ENCODE measurements at regions not wholly inside any gene's neighbourhood (a gene's known extent, or its start where the extent isn't known, plus 50 kb on each side); places are given as distances from the start of the nearest gene placed in this dataset.
"Not testable (repeated sequence)": the region's sequence is repeated elsewhere in the genome, so short reads cannot be mapped to it uniquely, and the experiment has no call there.

GRCh38 chrX:73961867-73962266, 109.4 kb upstream of the XIST start:
- not testable (repeated sequence) for BruUV-seq (replicated peaks); H3K4ac ChIP-seq (ENCODE audit: low read depth, low read length)

More at GRCh38 chrX:73961867-73962266, 109.4 kb upstream of the XIST start:
- in situ Hi-C loops (cut with MboI; ENCODE audit: low sequenced_read_pairs); H3K23ac ChIP-seq (ENCODE audit: low read depth, low read length); H3K4me3 ChIP-seq (ENCODE audit: insufficient read depth, low read depth, low read length); H2AK5ac ChIP-seq (ENCODE audit: low read depth, low read length); H3K36me3 ChIP-seq (ENCODE audit: control insufficient read depth, insufficient read depth, low read length); H2BK5ac ChIP-seq (ENCODE audit: low read depth, low read length, poor library complexity, severe bottlenecking); H3K14ac ChIP-seq (replicated peaks; ENCODE audit: low read depth, low read length); H3K9me3 ChIP-seq (ENCODE audit: control insufficient read depth, insufficient read depth, low read length); intact Hi-C loops (cut with micrococcal nuclease); H3K9me1 ChIP-seq (ENCODE audit: insufficient read depth, low read length); H3K4me1 ChIP-seq (ENCODE audit: control insufficient read depth, insufficient read depth, low read length); H2AK9ac ChIP-seq (replicated peaks; ENCODE audit: low read depth, low read length, poor library complexity); H3K18ac ChIP-seq (ENCODE audit: low read depth, low read length); H4K91ac ChIP-seq (ENCODE audit: insufficient read depth, low read depth, low read length); H4K5ac ChIP-seq (ENCODE audit: low read depth, low read length); H3K9ac ChIP-seq (ENCODE audit: low read depth, low read length); H3K56ac ChIP-seq (ENCODE audit: extremely low read depth, insufficient read depth, low read length); POLR2A ChIA-PET (ENCODE audit: unreplicated experiment); H3K4me2 ChIP-seq (ENCODE audit: low read depth, low read length); H2BK15ac ChIP-seq (ENCODE audit: low read depth, low read length); H3K27me3 ChIP-seq (ENCODE audit: control insufficient read depth, insufficient read depth, low read length); H3K27ac ChIP-seq (ENCODE audit: insufficient read depth, low read length); H2BK20ac ChIP-seq (ENCODE audit: low read depth, low read length); dilution Hi-C loops (cut with HindIII; ENCODE audit: low sequenced_read_pairs, unreplicated experiment); H2BK120ac ChIP-seq (ENCODE audit: low read depth, low read length); H2AFZ ChIP-seq (replicated peaks; ENCODE audit: low read length, poor library complexity); ATAC-seq (ENCODE audit: low read depth); H4K8ac ChIP-seq (ENCODE audit: low read depth in 2 of 2, low read length in 2 of 2); DNase-seq: not testable (repeated sequence)
- no CpG with 5 or more reads among the region's 6 CpGs for WGBS, 2 experiments (ENCODE audit: extremely low coverage in 2 of 2, insufficient read length in 1 of 2)
- Histone ChIP-seq H3K79me1 (ENCODE audit: low read depth in 1 of 2, low read length in 2 of 2) (peaks cover 4 to 35% of the 10 kb centered on the region in 2 experiments; a peak in 3 of 4 replicates), H4K20me1 (ENCODE audit: insufficient read depth, low read length) (peaks cover 48% of the 10 kb centered on the region)
- CTCF ChIA-PET = interaction anchor here (1.2 kb wide), 1 partner anchor 9 kb away, joined by 3 read pairs; no protein-coding TSS in a partner anchor

Measured in IMR-90 (cell line).